GM10266 (cell line): ENCODE measurements at regions not wholly inside any gene's neighbourhood (a gene's known extent, or its start where the extent isn't known, plus 50 kb on each side); places are given as distances from the start of the nearest gene placed in this dataset.

Source experiments
- DNase-seq: peaks from one replicate; pipeline ENCODE4 v3.0.0; 2012; ENCODE audit errors: extremely low spot score
- TF ChIP-seq, protein P1 (sequence below): IDR thresholded peaks from 2 replicates; pipeline ENCODE4 v1.5.1; 2012; ENCODE audit warnings: mild to moderate bottlenecking, low read depth; ENCODE audit not compliant: control insufficient read depth, insufficient read depth; ENCODE audit errors: missing control alignments

DNA sequence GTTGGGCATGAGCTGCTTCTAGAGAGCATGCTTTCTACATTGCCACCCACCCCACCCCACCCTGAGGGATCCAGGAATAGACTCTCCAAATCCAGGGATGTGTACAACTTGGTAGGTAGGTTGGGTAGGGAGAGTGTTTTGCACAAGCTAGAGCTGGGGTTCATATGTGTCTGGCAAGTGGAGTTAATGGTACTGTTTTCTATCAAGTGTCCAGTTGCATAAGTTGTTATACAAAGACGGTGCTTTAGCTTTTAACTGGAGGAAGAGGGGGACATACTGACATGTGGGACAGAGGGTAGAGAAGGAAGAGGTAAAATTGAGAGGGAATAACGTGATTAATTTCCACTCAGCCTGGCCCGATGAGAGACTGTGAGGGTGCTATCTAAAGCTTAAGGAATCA lies 51.0 kb upstream of the TNC start:
- TF ChIP-seq, protein P1, sequence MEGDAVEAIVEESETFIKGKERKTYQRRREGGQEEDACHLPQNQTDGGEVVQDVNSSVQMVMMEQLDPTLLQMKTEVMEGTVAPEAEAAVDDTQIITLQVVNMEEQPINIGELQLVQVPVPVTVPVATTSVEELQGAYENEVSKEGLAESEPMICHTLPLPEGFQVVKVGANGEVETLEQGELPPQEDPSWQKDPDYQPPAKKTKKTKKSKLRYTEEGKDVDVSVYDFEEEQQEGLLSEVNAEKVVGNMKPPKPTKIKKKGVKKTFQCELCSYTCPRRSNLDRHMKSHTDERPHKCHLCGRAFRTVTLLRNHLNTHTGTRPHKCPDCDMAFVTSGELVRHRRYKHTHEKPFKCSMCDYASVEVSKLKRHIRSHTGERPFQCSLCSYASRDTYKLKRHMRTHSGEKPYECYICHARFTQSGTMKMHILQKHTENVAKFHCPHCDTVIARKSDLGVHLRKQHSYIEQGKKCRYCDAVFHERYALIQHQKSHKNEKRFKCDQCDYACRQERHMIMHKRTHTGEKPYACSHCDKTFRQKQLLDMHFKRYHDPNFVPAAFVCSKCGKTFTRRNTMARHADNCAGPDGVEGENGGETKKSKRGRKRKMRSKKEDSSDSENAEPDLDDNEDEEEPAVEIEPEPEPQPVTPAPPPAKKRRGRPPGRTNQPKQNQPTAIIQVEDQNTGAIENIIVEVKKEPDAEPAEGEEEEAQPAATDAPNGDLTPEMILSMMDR = no peak
- DNase-seq = no peak

DNA sequence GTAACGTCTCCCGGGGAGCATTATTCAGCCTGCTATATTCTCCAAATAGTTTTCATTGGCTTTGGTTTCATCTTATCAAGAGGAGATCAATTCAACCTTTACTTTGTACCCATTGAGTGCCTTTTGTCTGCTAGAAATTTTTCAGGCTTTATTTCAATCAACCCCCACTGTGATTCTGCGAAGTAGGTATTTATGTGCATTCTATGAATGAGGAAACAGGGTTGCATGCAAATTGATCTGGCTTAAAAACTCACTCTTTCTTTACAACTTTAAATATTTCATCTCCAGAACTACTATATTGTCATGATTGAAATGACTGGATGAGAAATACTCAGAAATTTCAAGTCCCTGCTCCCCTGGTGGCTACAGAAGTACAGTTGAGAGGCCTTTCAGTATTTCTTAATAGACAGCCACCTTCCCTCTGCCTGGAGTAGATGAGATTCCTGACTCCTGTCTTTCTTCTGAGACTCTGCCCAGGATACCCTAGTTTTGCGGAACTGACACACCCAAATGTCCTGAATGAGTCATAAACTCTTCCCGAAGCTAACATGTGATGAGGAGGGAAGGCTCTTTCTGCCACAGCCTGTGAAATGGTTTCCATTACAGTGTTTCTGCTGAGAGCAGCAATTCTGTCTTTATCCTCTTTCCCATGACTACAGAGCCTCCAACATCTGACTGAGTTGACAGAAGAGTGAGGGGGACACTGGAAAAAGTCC lies 52.6 kb upstream of the TNC start:
- TF ChIP-seq, protein P1 = no peak
- no peak for DNase-seq

DNA sequence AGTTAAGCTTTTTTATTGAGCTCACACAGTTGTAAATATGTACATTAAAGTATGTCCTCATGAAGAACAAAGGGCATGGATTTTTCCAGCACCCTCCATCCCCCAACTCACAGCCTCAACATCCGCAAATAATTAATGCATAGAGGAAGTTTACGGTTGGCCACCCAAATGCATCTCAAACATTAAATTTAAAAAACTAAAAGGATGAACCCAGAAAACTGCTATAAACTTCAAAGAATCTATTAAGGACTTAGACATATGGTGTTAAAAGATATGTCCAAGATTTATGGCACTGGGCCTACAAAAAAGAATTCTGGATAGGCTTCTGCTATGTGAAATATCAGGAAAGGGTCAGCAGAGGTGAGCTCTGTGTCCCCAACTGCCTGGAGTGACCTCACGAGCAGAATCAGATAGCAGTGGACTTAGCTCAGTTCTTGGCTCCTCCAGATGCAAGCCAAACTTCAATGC lies 54.0 kb upstream of the TNC start:
- TF ChIP-seq, protein P1 = no peak
- no peak for DNase-seq

DNA sequence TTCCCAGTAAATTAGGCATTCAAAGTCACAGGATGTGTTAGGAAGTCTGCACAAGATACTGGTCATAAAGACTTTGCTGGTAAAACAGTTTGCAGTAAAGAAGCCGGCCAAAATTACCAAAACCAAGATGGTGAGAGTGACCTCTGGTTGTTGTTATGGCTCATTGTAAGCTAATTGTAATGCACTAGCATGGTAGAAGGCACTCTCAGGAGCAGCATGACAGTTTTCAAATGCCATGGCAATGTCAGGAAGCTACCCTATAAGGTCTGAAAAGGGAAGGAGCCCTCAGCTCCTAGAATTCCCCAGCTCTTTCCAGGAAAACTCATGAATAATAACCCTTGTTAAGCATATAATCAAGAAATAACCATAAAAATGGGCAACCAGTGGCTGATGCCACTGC lies 64.3 kb upstream of the TNC start:
- DNase-seq = no peak
- TF ChIP-seq, protein P1 = no peak

DNA sequence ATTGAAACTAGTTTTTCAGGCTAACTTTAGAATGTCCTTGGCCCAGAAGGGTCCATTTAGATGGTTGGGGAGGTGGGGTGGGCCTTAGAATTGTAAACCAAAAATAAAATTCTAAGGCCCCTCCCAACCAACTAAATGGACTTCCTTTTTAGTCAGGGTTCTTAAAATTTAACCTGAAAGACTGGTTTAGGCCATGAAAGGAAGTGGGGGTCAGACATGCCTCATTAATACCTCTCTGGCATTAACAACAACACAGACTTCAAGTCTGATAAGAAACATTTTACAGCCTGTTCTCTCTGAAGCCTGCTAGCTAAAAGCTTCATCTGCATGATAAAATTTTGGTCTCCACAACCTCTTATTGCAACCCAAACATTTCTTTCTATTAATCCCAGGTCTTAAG lies 65.5 kb upstream of the TNC start:
- no peak for DNase-seq
- TF ChIP-seq, protein P1 = no peak

DNA sequence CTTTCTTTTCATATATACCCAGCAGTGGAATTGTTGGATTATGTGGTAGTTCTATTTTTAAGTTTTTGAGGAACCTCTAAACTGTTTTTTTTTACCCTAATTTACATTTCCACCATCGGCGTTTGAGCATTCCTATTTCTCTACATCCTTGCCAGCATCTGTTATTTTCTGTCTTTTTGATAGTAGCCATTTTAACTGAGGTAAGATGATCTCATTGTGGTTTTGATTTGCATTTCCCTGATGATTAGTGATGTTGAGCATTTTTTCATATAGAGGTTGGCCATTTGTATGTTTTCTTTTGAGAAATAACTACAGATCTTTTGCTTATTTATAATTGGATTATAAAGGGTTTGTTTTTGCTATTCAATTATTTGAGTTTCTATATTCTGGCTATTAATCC lies 71.7 kb upstream of the TNC start:
- DNase-seq = no peak
- TF ChIP-seq, protein P1 = no peak

DNA sequence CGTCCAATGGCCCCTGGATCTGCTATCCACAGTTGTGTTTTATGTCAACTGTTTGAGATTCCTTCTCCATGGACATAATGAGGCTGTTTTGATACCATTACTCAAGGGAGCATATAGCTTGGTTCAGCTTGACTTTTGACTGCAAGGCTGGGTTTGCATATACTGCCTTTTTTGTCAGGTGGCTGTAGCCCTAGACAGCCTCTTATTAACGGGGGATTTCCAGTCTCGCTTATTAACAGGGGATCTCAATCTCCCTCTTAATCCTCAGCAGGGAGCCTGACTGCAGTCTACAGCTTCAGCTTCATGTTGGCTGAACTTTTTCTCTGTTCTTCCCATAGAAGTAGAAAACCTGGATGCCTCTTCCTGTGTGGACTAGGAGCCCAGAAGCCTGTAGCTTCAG lies 73.7 kb upstream of the TNC start:
- no peak for DNase-seq
- TF ChIP-seq, protein P1 = no peak
